Body of pancreas (tissue), 4 donors: ENCODE measurements at regions not wholly inside any gene's neighbourhood (a gene's known extent, or its start where the extent isn't known, plus 50 kb on each side); places are given as distances from the start of the nearest gene placed in this dataset.

Source experiments
- POLR2A ChIP-seq, 3 donors: fragments of 450-650 bp; IDR thresholded peaks; one replicate each; pipeline ENCODE4 v1.6.1; 2016; ENCODE audit warnings: antibody characterized with exemption in 3 of 3, mild to moderate bottlenecking in 2 of 3
- TF ChIP-seq, protein P1 (sequence below), 7 experiments: fragments of 450-650 bp in 4 of 7; fragments of 200-600 bp in 3 of 7; sonication (generic) in 3 of 7; IDR thresholded peaks; one replicate each; pipeline ENCODE4 v1.5.1; 2016 to 2019; ENCODE audit warnings: antibody characterized with exemption in 7 of 7

DNA sequence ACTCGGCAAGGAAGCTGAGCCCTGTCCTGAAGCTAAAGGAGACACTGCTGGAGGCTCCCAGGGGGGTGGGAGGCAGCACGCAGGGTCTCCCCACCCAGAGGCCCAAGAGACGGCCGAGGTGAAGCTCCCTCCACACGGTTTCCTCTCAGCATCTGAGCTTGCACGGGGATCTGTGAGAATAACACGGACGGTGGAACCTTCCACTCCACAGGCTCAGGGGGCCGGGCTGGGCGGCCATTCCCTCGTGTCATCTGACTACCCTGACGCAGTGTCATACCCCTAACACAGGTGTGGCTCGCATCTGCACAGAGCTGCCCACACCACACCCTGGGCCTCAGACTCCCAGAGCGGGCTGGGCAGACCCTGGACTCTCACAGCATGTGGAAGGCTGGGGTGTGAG, 409.7 kb downstream of the SHANK2 start:
- TF ChIP-seq, protein P1, sequence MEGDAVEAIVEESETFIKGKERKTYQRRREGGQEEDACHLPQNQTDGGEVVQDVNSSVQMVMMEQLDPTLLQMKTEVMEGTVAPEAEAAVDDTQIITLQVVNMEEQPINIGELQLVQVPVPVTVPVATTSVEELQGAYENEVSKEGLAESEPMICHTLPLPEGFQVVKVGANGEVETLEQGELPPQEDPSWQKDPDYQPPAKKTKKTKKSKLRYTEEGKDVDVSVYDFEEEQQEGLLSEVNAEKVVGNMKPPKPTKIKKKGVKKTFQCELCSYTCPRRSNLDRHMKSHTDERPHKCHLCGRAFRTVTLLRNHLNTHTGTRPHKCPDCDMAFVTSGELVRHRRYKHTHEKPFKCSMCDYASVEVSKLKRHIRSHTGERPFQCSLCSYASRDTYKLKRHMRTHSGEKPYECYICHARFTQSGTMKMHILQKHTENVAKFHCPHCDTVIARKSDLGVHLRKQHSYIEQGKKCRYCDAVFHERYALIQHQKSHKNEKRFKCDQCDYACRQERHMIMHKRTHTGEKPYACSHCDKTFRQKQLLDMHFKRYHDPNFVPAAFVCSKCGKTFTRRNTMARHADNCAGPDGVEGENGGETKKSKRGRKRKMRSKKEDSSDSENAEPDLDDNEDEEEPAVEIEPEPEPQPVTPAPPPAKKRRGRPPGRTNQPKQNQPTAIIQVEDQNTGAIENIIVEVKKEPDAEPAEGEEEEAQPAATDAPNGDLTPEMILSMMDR (IDR thresholded peaks at IDR 0.05) = no peak
- no peak for TF ChIP-seq POLR2A (IDR thresholded peaks at IDR 0.05)
